ENCODE measurements at regions not wholly inside any gene's neighbourhood (a gene's known extent, or its start where the extent isn't known, plus 50 kb on each side); places are given as distances from the start of the nearest gene placed in this dataset.
"Not testable (repeated sequence)": the region's sequence is repeated elsewhere in the genome, so short reads cannot be mapped to it uniquely, and the experiment has no call there.

DNA sequence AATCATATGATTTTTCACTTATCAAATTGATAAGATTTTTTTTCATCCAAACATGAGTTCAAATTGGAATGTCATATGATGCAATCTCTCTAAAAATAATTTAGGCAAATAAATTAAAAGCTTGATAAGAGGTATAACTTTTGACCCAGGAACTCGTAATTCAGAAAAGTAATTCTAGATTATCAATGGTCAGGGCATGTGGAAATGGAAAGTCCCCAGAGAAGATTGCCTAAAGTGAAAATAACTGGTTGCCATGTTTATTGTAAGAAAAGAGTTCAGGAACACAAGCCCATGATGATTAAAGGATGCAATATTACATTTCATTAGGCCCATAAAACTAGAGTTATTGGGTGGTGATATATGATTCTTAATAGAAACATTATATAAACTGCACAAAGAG is 1514.8 kb downstream of the SI start:
- ATAC-seq: no peak
- intact Hi-C loops (cut with DNase I, micrococcal nuclease): no loop called here

DNA sequence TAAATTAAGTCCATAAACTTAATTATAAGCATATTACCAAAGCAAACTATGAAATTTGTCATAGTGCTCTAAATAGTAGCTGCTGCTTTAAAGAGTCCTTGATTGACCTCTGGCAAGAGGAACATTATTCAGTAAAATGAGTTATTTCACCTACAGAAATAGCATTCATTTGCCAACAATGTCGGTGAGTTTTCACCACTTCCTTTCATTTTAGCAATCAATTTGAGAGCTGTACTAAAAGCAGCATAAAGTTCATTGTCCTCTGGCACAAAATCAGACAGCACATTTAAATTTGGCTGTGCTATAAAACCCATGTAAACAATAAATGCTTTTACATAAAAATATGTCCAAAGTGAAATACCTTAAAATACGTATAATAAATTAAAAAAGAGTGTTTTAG is 1515.7 kb downstream of the SI start:
- intact Hi-C loops (cut with DNase I, micrococcal nuclease): no loop called here
- DNase-seq: no peak
- no peak for ATAC-seq

More for the DNA sequence above, 1514.8 kb downstream of the SI start:
- DNase-seq: no peak

DNA sequence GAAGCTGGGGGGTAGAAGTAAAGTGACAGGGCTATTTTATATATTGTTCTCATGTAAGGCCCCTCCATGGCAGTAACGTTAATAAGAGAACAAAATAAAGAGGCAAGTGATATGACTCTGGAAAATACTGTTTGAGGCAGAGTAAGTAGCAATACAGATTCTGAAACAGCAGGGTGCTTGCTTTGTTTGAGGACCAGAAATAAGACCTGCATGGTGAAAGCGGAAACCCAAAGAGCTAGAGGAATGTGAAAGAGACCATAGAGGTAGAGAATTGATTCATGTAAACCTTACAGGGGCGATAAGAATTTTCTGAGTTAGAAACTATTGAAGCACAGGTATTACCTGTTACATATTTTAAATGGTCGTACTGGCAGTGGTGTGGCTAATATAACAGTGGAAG is 1517.1 kb downstream of the SI start:
- intact Hi-C loops (cut with DNase I, micrococcal nuclease): no loop called here
- DNase-seq: no peak
- no peak for ATAC-seq

DNA sequence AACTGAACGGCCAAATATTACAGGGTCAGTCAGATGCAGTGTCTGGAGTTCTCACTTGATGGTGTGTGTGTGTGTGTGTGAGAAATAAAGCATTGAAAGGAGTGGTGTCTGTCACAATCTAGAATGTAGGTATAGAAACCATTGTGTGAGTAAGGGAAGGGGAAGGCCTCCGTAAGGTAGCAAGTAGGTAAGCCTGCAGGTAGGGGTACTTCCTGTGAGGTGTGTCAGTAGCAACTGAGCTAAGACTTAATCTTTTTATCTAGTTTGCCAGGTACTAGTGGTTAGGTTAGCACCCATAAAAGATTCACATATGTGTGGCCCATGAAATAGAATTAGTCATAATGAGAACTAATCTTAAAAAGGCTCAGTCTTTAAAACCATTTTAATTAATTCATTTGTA is 1517.8 kb downstream of the SI start:
- DNase-seq: no peak
- intact Hi-C loops (cut with DNase I, micrococcal nuclease): no loop called here
- no peak for ATAC-seq

DNA sequence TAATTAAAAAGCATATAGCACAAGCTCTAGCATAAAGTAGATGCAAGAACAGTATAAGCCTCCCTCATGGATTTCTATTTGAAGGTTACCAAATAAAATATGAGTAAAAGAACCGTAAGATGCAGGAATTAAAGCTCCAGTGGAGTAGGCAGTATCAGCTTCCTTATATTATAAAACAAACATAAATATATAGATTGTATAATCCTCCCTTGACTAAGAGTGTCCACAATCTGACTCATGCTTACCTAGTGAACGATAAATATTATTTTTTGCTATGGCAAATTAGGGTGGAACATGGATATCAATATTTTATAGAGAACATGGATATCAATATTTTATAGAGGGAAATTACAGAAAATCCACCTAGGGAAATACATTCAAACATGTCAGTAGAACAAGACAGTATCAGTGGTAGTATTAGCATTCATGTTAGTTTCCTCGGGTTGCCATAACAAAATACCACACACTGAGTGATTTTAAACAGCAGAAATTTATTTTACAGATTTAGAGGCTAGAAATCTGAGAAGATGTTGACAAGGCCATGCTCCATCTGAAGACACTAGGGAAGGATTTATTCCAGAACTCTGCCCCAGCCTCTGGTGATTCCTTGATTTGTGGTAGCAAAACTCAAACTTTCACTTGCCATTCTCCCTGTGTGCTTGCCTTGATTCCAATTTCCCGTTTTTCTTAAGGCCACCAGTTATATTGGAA is 1521.3 kb downstream of the SI start:
- DNase-seq: no peak
- intact Hi-C loops (cut with DNase I, micrococcal nuclease): no loop called here
- ATAC-seq: no peak

DNA sequence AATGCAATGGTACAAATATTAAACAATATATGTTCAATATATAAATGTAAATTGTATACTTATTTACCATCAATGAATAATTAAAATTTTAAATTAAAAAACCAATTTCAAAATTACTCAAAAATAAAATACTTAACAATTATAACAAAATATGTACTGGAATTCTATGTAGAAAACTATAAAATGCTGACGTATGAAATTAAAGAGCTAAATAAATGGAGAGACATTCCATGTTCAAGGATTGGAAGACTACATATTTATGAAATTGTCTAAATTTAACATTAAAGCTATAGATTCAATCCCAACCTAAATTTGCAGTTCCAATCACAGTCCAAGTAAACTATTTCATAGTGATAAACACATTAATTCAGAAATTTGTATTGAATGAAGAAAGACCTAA is 1522.4 kb downstream of the SI start:
- no peak for ATAC-seq
- intact Hi-C loops (cut with DNase I, micrococcal nuclease): no loop called here

DNA sequence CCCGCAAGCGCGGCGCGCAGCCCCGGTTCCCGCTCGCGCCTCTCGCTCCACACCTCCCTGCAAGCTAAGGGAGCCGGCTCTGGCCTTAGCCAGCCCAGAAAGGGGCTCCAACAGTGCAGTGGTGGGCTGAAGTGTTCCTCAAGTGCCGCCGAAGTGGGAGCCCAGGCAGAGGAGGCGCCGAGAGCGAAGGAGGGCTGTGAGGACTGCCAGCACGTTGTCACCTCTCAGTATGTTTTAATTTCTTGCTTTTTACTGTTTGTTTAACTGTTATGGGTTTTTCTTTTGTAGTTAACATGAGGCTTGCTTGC is 1525.7 kb downstream of the SI start:
- ATAC-seq (no peak), DNase-seq (no peak)
- intact Hi-C loops (cut with DNase I, micrococcal nuclease): no loop called here

More for the DNA sequence above, 1522.4 kb downstream of the SI start:
- DNase-seq: no peak

DNA sequence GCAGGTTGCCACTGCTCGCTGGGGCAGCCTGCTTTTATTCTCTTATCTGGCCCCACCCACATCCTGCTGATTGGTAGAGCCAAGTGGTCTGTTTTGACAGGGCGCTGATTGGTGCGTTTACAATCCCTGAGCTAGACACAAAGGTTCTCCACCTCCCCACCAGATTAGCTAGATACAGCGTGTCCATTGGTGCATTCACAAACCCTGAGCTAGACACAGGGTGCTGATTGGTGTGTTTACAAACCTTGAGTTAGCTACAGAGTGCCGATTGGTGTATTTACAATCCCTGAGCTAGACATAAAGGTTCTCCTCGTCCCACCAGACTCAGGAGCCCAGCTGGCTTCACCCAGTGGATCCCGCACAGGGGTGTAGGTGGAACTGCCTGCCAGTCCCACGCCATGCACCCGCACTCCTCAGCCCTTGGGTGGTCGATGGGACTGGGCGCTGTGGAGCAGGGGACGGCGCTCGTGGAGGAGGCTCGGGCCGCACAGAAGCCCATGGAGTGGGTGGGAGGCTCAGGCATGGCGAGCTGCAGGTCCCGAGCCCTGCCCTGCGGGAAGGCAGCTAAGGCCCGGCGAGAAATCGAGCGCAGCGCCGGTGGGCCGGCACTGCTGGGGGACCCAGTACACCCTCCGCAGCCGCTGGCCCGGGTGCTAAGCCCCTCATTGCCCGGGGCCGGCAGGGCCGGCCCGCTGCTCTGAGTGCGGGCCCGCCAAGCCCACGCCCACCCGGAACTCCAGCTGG is 1526.2 kb downstream of the SI start:
- ATAC-seq; DNase-seq; intact Hi-C loops (cut with DNase I, micrococcal nuclease): not testable (repeated sequence)

DNA sequence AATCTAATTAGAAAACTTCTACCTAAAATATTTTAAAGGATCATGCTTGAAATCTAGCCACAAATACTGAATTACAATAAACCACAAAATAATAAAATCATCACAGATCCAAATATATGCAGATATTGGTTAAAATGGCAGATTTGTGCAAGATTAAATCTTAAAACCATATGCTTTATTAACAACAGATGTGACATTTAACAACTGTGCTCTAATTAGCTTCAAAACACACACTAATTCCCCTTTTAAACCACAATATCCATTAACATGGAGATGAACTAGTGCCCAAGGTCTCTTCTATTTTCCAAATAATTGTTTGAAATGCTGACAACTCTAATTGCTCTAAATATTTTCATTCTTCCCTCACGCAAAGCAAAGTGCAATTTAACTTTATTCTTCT is 1530.3 kb downstream of the SI start:
- ATAC-seq (no peak), DNase-seq (no peak)
- intact Hi-C loops (cut with DNase I, micrococcal nuclease): no loop called here

DNA sequence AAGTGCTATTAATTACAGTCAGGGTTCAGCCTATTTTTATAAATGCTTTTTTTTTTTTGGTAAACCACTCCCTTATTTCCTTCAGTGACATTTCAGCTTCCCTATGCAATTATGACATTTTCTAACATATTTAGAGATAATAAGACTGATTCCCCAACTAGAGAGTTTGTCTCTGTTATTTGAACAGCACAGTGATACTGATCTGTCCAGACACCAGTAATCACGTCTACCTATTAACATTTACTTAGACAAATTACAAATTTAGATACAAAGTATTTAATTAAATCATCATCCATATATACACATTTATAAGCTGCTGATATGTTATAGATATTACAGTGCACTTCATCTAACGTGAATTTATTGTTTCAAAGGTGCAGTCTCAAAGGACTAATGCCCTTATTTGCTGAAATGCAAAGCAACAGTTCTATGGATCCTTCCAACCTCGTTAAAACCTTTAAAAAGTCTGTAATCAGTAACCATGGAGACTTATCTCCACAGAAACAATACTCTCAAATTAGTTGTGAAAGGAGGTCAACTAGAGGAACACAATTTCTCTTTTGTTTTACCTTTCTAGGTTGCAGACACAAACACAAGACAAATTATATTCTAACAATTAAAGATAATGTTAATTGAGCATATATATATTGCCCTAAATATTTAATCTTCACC is 1531.1 kb downstream of the SI start:
- ATAC-seq (no peak), DNase-seq (no peak)
- intact Hi-C loops (cut with DNase I, micrococcal nuclease): no loop called here

DNA sequence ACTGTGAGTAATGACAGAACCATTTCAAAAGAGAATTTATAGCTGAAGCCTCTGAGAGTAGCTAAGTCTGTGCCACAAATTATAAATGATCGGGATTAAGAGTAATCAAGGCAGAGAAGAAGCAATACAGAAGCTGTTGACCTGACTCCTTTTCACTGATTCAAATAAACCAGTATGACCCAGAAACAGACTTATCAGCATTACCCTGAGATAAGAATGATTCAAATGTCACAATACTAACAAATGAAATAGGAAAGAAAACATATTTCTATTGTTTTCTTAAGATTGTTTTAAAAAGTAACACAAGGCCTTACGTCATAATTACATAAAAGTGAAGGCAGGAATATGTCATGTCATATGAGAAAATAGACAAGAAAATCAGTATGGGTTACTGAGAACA is 1534.6 kb downstream of the SI start:
- ATAC-seq (no peak), DNase-seq (no peak)
- intact Hi-C loops (cut with DNase I, micrococcal nuclease): no loop called here

DNA sequence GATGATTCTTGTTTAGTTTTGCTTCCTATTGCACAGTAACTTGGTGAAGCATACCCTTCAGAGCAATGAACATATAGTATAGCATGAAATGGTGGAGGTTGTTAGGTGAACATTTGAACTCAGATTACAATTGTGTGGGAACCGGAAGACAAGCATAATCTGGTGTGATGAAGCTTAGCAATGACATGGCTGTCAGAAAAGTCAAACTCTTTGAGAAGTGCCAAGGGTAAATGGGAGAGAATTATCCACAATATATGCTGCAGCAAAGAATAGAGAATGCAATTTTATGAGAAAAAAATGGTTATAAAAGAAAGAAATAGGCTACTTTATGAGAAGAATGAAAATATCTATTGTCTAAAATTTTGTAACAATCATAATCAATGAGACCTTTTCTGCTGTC is 1536.7 kb downstream of the SI start:
- DNase-seq: no peak
- intact Hi-C loops (cut with DNase I, micrococcal nuclease): no loop called here
- no peak for ATAC-seq

DNA sequence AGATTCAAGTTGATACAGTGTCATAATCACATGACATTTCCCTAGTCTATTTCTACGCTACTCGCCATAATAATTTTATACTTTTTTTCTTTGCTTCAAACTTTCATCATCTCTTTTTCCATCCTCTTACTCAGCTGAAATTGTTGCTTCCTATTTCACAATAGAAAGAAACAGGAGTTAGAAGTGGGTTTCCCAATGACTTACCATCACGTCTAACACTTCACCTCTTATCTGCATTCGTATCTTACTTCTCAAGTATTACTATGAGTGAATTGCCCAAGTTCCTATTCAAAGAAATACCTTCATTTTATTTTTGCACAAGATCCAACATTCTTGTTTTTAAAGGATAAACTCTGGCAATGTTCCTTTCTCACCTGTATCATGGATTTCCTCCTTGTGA is 1539.9 kb downstream of the SI start:
- ATAC-seq (no peak), DNase-seq (no peak)
- intact Hi-C loops (cut with DNase I, micrococcal nuclease): no loop called here

DNA sequence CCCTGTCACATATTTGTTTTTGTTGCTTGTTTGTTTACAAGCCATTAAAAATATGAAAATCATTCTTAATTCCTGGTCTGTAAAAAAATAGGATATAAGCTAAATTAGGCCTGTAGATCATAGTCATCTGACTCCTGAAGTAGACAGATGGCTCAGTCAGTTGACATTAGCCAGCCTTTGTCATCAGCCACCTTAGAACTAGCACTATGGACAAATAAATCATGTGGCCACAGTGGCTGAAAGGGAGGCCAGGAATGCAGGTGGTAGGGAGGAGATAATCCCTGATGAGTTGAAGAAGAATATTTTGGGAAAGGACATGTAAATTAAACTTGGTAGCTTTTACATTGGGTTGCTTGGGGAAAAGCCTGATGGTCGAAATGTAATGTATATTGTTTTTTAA is 1544.9 kb downstream of the SI start:
- intact Hi-C loops (cut with DNase I, micrococcal nuclease): no loop called here
- ATAC-seq (no peak), DNase-seq (no peak)

DNA sequence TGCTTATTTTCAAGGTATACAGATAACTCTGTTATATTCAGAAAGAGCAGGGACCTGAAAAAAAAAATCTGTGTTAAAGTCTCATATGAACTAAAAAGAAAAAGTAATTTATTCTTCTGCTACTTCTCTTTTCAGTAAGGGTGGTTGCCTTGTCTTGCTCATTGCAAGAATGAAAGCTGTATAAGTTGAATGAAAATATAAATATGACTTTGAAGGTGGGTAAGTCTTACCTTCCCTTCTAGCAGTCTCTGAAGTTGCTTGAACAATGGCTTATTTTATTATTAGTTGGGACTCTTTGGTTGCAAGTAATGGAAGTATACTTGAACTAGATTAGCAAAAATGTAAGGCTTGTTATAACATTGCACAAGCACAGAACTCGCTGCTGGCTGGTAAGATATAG is 1554.9 kb downstream of the SI start:
- no peak for ATAC-seq
- intact Hi-C loops (cut with DNase I, micrococcal nuclease): no loop called here
- no peak for DNase-seq

DNA sequence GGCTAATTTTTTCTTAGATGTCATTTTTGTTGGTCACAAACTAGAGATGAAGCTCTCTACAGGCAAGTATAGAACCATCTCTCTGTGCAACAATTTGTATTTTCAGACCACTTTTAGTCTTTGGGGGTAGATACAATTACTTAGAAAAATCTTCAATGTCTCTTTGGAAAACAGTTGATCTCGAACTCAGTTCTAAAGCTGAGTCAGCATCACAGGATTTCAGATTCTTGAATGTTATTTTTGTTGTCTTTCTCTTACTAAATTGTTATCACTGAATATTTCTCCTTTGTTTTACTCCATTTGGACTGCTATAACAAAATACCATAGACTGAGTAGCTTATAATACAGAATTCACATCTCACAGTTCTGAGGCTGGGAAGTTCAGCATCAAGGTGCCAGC is 1557.0 kb downstream of the SI start:
- ATAC-seq (no peak), DNase-seq (no peak)
- intact Hi-C loops (cut with DNase I, micrococcal nuclease): no loop called here

DNA sequence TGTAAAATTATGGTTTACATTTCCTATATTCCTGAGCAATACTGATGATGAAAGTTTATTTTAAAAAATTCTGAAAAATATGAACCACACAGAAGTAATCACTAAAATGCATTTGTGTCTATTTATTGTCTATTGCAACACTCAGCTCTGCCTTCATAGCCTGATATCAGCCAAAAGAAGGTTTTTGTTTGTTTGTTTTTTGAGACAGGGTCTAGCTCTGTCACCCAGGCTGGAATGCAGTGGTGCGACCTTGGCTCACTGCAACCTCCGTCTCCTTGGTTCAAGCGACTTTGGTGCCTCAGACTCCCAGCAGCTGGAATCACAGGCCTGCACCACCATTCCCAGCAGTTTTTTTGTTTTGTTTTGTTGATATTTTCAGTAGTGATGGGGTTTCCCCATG is 1560.2 kb downstream of the SI start:
- DNase-seq (no peak), ATAC-seq (no peak)
- intact Hi-C loops (cut with DNase I, micrococcal nuclease): no loop called here

DNA sequence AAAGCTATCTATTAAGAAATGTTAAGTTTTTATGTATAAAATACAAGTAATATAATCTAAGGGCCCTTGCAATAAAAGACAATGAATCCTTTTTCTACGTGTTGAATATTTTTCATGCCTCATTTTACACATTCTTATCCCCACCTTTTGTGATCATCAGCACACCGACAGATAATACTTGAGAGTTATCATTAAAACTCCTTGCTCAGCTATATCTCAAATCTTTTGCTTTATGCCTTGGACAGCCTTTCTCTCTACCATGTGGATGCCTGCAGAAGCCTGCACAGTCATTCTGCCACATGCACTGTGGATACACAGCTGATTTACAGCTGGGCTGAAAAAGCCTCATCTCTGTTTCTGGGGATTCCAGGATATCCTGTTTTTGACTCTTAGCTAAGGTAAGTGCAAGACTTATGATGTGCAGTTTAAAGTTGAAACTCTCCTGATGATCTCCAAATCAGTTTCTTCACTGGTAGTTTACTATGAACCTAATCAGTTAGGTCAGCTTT is 1565.1 kb downstream of the SI start:
- ATAC-seq (no peak), DNase-seq (no peak)

DNA sequence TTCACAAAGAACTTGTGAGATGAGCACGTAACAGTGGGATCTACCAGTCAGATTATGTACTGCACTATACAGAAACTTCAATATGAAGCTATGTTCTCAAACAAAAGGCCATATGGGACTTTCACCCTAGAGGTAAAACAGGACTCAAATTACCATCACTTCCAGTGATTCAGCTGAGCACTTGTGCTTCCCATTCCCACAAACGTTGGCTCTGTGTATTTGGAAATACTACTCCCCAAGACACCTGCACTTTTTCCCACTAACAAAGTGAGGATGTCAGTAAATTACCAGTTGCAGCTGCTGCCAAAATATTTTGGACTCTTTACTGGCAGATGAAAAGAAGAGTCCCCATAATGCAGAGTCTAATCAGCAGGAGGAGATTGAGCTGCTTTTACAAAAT is 1570.1 kb downstream of the SI start:
- ATAC-seq (no peak), DNase-seq (no peak)
- intact Hi-C loops (cut with DNase I, micrococcal nuclease): no loop called here

More for the DNA sequence above, 1565.1 kb downstream of the SI start:
- intact Hi-C loops (cut with DNase I, micrococcal nuclease): no loop called here

DNA sequence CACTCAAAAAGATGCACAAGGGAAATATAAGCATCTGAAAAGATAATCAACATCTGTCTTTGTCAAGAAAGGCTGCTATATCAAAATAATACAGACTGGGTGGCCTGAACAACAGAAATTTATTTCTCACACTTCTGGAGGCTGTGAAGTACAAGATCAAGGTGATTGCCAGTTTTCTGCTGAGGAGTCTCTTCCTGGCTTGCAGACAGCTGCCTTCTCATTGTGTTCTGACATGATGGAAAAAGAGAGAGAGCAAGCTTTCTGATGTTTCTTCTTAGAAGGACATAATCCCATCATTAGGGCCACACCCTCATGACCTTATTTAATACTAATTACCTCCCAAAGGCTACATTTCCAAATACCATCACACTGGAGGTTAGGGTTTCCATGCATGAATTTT is 1573.3 kb downstream of the SI start:
- ATAC-seq (no peak), DNase-seq (no peak)
- intact Hi-C loops (cut with DNase I, micrococcal nuclease): no loop called here
